Upper lobe of left lung (tissue), 6 donors: ENCODE measurements at regions not wholly inside any gene's neighbourhood (a gene's known extent, or its start where the extent isn't known, plus 50 kb on each side); places are given as distances from the start of the nearest gene placed in this dataset.

Experiments used
- ATAC-seq, 2 donors: fragments of 200-7000 bp; cut with Tn5 transposase; one replicate each; pipeline ENCODE4 v1.9.1; 2022; ENCODE audit warnings: mild to moderate bottlenecking in 2 of 2, moderate library complexity in 2 of 2; ENCODE audit not compliant: low FRiP score in 2 of 2
- DNase-seq, 2 donors: peaks; one replicate each; pipeline ENCODE4 v3.0.0-alpha.2; 2019 to 2020
- H3K27ac ChIP-seq, 4 donors: fragments of 200-600 bp; sonication (generic); one replicate each; pipeline ENCODE4 v1.5.1; 2016 to 2019
- H3K27me3 ChIP-seq, 4 donors: fragments of 200-600 bp; sonication (generic); one replicate each; pipeline ENCODE4 v1.5.1; 2017 to 2019
- H3K36me3 ChIP-seq, 4 donors: fragments of 200-600 bp; sonication (generic); one replicate each; pipeline ENCODE4 v1.5.1; 2016 to 2019
- H3K4me1 ChIP-seq, 4 donors: fragments of 200-600 bp; sonication (generic); one replicate each; pipeline ENCODE4 v1.5.1; 2018 to 2019
- H3K4me3 ChIP-seq, 4 donors: fragments of 200-600 bp; sonication (generic); one replicate each; pipeline ENCODE4 v1.5.1; 2017 to 2019; ENCODE audit warnings: mild to moderate bottlenecking in 2 of 4, moderate library complexity in 1 of 4
- H3K9me3 ChIP-seq, 4 donors: fragments of 200-600 bp; sonication (generic); one replicate each; pipeline ENCODE4 v1.5.1; 2018 to 2019
- EP300 ChIP-seq, 4 donors: sonication (generic); formaldehyde crosslinking; IDR thresholded peaks; one replicate each; pipeline ENCODE4 v1.5.1; 2017; ENCODE audit warnings: antibody characterized with exemption in 4 of 4, control low read depth in 2 of 4
- POLR2A ChIP-seq, 4 donors: fragments of 450-650 bp; IDR thresholded peaks; one replicate each; pipeline ENCODE4 v1.5.1; 2016 to 2017; ENCODE audit warnings: antibody characterized with exemption in 4 of 4, mild to moderate bottlenecking in 2 of 4
- POLR2AphosphoS5 ChIP-seq, 2 donors: sonication (generic); formaldehyde crosslinking; IDR thresholded peaks; one replicate each; pipeline ENCODE4 v1.5.1; 2017; ENCODE audit warnings: antibody characterized with exemption in 2 of 2
- WGBS, 2 donors: methylation state at CpG; one replicate each; pipeline ENCODE4 v1.1.5; 2017 to 2018; 5-methylcytosine and 5-hydroxymethylcytosine counted together
- TF ChIP-seq, protein P1 (sequence below), 6 experiments: fragments of 450-650 bp in 4 of 6; fragments of 200-600 bp in 2 of 6; sonication (generic) in 2 of 6; IDR thresholded peaks; one replicate each; pipeline ENCODE4 v1.5.1; 2016 to 2019; ENCODE audit warnings: antibody characterized with exemption in 6 of 6
- donor health status: DM: no; HTN: no; CAD: no; lungs with moderate emphysema.
- donor health status: DM: no; HTN: yes; CAD: no; lungs with severe emphysema.

DNA sequence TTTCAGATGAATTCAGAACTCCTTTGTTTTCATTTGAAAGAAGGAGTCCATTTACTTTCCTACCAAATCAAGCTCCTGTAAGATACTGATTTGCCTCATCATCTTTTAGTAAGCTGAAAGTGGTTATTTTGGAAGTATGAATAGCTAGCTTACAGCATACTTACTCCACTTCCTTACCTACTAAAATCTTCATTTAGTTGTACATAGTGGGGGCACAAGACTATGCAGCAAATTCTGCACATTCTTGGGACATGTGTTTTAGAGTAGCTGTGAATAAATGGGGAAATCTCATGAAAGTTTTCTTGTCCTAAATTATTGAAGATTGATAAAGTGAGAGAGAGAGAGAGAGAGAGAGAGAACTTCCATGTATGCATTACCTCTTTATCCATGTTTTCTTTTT is 256.3 kb downstream of the OGFRL1 start:
- ATAC-seq (no peak), DNase-seq (no peak)
- TF ChIP-seq POLR2A (IDR thresholded peaks at IDR 0.05), result no peak
- TF ChIP-seq EP300 (IDR thresholded peaks at IDR 0.05), result no peak
- TF ChIP-seq POLR2AphosphoS5 (IDR thresholded peaks at IDR 0.05), result no peak
- TF ChIP-seq, protein P1, sequence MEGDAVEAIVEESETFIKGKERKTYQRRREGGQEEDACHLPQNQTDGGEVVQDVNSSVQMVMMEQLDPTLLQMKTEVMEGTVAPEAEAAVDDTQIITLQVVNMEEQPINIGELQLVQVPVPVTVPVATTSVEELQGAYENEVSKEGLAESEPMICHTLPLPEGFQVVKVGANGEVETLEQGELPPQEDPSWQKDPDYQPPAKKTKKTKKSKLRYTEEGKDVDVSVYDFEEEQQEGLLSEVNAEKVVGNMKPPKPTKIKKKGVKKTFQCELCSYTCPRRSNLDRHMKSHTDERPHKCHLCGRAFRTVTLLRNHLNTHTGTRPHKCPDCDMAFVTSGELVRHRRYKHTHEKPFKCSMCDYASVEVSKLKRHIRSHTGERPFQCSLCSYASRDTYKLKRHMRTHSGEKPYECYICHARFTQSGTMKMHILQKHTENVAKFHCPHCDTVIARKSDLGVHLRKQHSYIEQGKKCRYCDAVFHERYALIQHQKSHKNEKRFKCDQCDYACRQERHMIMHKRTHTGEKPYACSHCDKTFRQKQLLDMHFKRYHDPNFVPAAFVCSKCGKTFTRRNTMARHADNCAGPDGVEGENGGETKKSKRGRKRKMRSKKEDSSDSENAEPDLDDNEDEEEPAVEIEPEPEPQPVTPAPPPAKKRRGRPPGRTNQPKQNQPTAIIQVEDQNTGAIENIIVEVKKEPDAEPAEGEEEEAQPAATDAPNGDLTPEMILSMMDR (IDR thresholded peaks at IDR 0.05), result no peak
- no peak overlapping the region for H3K4me3 ChIP-seq
- no peaks in the 10 kb centered on the region for H3K4me1 ChIP-seq
- no peaks in the 10 kb centered on the region for H3K9me3 ChIP-seq
- no peak overlapping the region for H3K27ac ChIP-seq
- no peaks in the 10 kb centered on the region for H3K27me3 ChIP-seq
- H3K36me3 ChIP-seq, result no peaks in the 10 kb centered on the region

DNA sequence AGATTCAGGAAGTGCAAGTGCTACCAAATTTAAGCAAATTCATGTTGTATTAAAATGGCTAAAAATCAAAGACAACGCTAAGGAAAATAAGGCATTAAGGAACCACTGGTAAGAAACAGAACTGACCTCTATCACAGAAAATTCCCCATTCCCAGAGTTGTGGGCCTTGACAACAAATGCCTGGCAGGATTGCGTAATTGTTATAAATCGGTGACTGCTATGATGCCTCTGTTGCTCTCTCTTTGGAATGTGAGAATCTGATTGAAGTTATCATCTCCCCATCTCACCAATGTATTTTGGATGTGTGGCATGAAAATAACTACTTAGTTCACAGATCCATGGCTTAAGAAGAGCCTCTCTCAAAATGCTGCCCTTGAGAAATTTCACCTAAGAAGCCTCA is 257.3 kb downstream of the OGFRL1 start:
- no peaks in the 10 kb centered on the region for H3K9me3 ChIP-seq
- no peak for DNase-seq
- ATAC-seq, result no peak
- no peaks in the 10 kb centered on the region for H3K27me3 ChIP-seq
- H3K4me3 ChIP-seq, result no peak overlapping the region
- 88 to 93% methylated on average over 3 of the region's 3 CpGs for WGBS, 2 donors
- no peaks in the 10 kb centered on the region for H3K4me1 ChIP-seq
- no peaks in the 10 kb centered on the region for H3K36me3 ChIP-seq
- H3K27ac ChIP-seq, result no peak overlapping the region
- TF ChIP-seq POLR2A (IDR thresholded peaks at IDR 0.05) (no peak), POLR2AphosphoS5 (IDR thresholded peaks at IDR 0.05) (no peak), EP300 (IDR thresholded peaks at IDR 0.05) (no peak)
- TF ChIP-seq, protein P1 (IDR thresholded peaks at IDR 0.05), result no peak

DNA sequence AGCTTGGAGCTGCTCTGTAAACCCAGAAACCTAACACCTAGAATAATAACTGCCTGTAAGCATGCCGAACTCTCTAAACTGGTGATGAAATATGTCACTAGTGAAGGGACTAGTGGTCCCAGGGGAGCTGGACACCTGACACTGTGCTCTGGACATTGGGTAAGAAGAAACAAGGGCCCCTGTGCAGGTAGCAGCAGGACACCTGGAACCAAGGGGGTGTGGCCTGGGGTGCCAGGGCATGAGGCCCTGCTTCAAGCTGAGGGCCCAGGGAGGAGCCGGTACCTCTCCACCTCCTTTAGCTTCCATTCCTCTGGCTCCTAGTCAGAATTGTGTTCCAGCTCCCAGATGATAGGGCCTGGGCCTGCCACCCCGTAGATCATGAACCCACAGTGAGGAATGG is 263.2 kb downstream of the OGFRL1 start:
- Histone ChIP-seq H3K4me1 (no peaks in the 10 kb centered on the region), H3K4me3 (no peak overlapping the region), H3K9me3 (peaks cover 0 to 13% (median 10%) of the 10 kb centered on the region in 4 donors), H3K27ac (no peak overlapping the region), H3K36me3 (no peaks in the 10 kb centered on the region), H3K27me3 (no peaks in the 10 kb centered on the region)
- ATAC-seq (no peak), DNase-seq (peak in 1 of 2 donors; percentile 14)
- WGBS, 2 donors, result 92 to 94% methylated on average over 2 to 3 of the region's 3 CpGs
- TF ChIP-seq POLR2AphosphoS5 (IDR thresholded peaks at IDR 0.05) (no peak), EP300 (IDR thresholded peaks at IDR 0.05) (no peak), POLR2A (IDR thresholded peaks at IDR 0.05) (no peak)
- TF ChIP-seq, protein P1 (IDR thresholded peaks at IDR 0.05), result no peak

DNA sequence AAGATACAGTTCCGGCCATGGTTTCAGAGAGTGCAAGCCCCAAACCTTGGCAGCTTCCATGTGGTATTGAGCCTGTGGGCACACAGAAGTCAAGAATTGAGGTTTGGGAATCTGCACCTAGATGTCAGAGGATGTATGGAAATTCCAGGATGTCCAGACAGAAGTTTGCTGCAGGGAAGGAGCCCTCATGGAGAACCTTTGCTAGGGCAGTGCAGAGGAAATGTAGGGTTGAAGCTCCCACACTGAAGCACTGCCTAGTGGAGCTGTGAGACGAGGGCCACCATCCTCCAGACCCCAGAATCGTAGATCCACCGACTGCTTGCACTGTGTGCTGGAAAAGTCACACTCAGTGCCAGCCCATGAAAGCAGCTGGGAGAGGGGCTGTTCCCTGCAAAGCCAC is 267.5 kb downstream of the OGFRL1 start:
- WGBS, 2 donors, result 82 to 92% methylated on average over 1 to 4 of the region's 4 CpGs
- Histone ChIP-seq H3K9me3 (peaks cover 0 to 44% (median 10%) of the 10 kb centered on the region in 4 donors), H3K36me3 (no peaks in the 10 kb centered on the region), H3K4me1 (no peaks in the 10 kb centered on the region), H3K4me3 (no peak overlapping the region), H3K27me3 (no peaks in the 10 kb centered on the region), H3K27ac (no peak overlapping the region)
- DNase-seq (no peak), ATAC-seq (no peak)
- no peak for TF ChIP-seq EP300 (IDR thresholded peaks at IDR 0.05)
- TF ChIP-seq POLR2AphosphoS5 (IDR thresholded peaks at IDR 0.05), result no peak
- no peak for TF ChIP-seq POLR2A (IDR thresholded peaks at IDR 0.05)
- TF ChIP-seq, protein P1 (IDR thresholded peaks at IDR 0.05), result no peak

DNA sequence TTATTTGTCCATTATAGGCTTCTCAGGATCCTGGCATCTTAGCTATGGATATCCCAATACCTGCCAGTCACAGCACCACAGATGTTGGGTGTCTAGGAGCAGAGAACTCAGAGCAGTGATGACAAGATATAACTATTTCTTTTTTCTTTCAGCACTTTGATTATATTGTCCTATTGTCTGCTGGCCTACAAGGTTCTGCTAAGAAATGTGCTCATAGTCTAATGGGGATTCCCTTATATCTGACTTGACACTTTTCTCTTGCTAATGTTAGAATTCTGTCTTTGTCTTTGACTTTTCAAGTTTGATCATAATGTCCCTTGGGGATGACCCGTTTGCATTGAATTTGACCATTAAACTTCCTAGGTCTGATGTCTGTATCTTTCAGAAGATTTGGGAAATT is 270.4 kb downstream of the OGFRL1 start:
- Histone ChIP-seq H3K9me3 (peaks cover 0 to 44% (median 10%) of the 10 kb centered on the region in 4 donors), H3K4me1 (no peaks in the 10 kb centered on the region), H3K36me3 (no peaks in the 10 kb centered on the region), H3K4me3 (no peak overlapping the region), H3K27me3 (no peaks in the 10 kb centered on the region), H3K27ac (no peak overlapping the region)
- WGBS, 2 donors, result 87 to 94% methylated on average over 1 of the region's 1 CpG
- DNase-seq (no peak), ATAC-seq (no peak)
- no peak for TF ChIP-seq POLR2AphosphoS5 (IDR thresholded peaks at IDR 0.05)
